LNCAP (cell line): ENCODE measurements at regions not wholly inside any gene's neighbourhood (a gene's known extent, or its start where the extent isn't known, plus 50 kb on each side); places are given as distances from the start of the nearest gene placed in this dataset.
A peak's percentile ranks its signal among the peaks of the same experiment; 100 is the strongest.

Experiments used
- TF ChIP-seq, protein P1 (sequence below): fragments of 450-650 bp; IDR thresholded peaks from 2 replicates; pipeline ENCODE4 v1.5.1; 2017; ENCODE audit warnings: mild to moderate bottlenecking

DNA sequence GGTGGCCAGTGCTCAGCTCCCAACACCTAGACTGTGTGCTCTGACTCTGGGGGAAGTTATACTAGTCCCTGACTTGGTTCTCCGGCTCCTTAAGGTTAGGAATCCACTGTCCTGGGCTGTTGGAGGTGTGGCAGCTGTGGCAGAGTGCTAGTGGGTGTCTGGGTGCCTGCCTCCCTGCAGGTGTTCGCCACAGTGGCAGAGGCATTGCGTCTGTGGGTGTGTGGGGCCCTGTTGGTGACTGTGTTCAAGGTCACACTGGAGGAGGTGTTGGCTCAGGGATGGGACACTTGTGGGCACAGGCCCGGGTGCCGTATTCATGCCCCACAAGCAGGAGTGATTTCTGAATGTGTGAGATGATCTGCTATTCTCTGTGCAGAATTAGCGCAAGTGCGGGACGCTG is 467.4 kb downstream of the TMEM121 start:
- TF ChIP-seq, protein P1, sequence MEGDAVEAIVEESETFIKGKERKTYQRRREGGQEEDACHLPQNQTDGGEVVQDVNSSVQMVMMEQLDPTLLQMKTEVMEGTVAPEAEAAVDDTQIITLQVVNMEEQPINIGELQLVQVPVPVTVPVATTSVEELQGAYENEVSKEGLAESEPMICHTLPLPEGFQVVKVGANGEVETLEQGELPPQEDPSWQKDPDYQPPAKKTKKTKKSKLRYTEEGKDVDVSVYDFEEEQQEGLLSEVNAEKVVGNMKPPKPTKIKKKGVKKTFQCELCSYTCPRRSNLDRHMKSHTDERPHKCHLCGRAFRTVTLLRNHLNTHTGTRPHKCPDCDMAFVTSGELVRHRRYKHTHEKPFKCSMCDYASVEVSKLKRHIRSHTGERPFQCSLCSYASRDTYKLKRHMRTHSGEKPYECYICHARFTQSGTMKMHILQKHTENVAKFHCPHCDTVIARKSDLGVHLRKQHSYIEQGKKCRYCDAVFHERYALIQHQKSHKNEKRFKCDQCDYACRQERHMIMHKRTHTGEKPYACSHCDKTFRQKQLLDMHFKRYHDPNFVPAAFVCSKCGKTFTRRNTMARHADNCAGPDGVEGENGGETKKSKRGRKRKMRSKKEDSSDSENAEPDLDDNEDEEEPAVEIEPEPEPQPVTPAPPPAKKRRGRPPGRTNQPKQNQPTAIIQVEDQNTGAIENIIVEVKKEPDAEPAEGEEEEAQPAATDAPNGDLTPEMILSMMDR = no peak

- TF ChIP-seq, protein P1 = peak; percentile 53
These were observed 473.1 kb downstream of the TMEM121 start for GRCh38 chr14:105999361-106000028.

DNA sequence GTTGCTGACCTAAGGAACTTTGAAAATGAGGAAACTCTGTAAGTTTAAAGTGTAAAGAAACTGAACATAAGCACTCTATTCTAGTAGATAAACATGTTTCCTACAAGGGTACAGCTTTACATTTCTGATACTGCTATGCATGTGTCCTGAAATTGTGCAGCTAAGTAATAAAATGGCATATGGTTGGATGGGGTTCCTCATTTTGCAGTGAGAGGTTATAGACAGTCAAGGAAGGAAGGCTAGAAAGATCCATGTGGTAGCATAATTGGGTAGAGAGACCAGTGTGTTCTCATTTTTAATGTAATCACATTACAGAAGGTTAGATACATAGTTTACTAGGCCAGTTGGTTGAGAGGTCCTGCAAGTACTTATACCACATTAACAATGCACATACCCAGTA is 477.0 kb downstream of the TMEM121 start:
- TF ChIP-seq, protein P1 = no peak

DNA sequence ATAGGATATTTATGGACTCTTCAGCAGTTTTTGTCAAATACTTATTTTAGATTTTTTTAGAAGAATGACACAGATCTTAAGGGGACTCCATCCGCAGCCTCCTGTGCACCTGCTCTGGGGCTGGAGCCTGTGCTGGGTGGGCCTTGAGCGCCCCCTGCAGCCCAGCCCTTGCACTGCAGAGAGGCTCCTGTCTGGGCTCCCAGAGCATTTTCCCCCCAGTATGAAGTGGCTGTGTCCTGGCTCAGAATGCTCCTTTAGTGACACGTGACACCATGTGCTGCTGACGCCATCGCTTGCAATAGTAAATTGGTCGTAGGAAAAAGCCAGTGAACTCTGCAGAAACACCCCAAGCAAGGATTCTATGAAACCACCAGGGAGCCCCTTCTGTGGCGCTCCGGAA is 479.7 kb downstream of the TMEM121 start:
- TF ChIP-seq, protein P1 = peak; percentile 78

GRCh38 chr14:106010783-106011182 is 484.4 kb downstream of the TMEM121 start:
- TF ChIP-seq, protein P1 = no peak

DNA sequence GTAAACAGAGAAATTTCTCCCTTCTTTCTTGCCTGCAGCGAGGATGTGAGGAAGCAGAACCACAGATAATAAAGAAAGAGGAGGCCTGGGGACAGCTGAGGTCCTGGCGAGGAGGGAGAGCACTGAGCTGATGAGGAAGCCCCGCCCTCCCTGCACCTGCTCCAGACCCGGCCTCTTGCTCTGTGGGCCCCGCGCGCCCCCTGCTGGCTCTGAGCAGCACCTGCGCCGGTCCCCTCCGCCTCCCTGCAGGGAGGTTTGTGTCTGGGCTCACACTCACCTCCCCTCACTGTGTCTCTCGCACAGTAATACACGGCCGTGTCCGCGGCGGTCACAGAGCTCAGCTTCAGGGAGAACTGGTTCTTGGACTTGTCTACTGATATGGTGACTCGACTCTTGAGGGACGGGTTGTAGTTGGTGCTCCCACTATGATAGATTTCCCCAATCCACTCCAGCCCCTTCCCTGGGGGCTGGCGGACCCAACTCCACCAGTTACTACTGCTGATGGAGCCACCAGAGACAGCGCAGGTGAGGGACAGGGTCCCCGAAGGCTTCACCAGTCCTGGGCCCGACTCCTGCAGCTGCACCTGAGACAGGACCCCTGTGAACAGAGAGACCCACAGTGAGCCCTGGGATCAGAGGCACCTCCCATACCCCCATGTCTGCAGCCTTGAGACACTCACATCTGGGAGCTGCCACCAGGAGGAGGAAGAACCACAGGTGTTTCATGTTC is 485.4 kb downstream of the TMEM121 start:
- TF ChIP-seq, protein P1 = peak; percentile 65

- TF ChIP-seq, protein P1 = no peak
These were observed 487.5 kb downstream of the TMEM121 start for GRCh38 chr14:106013879-106014376.
